IMR-90 (cell line): ENCODE measurements at regions not wholly inside any gene's neighbourhood (a gene's known extent, or its start where the extent isn't known, plus 50 kb on each side); places are given as distances from the start of the nearest gene placed in this dataset.

Experiments used
- ATAC-seq: fragments of 200-7000 bp; cut with Tn5 transposase; 2 replicates; pipeline ENCODE4 v1.9.1; 2020; ENCODE audit warnings: low read depth, mild to moderate bottlenecking, moderate library complexity
- BruUV-seq: library from RNA; stranded (reverse); fragments of 400-500 nt; replicated peaks from 2 replicates; lab custom pipeline; 2021; lab: Mats Ljungman, UMichigan
- CTCF ChIA-PET: fragments of 300-600 bp; formaldehyde crosslinking; extraction: SDS; loops from one replicate; lab custom pipeline; 2021; ENCODE audit warnings: antibody characterized with exemption; lab: Yijun Ruan, JAX
- POLR2A ChIA-PET: fragments of 300-600 bp; sonication (Branson Sonifier 250); formaldehyde crosslinking; loops from one replicate; lab custom pipeline; 2022; ENCODE audit warnings: antibody characterized with exemption; ENCODE audit not compliant: unreplicated experiment; lab: Charles Lee
- DNase-seq: peaks from one replicate; pipeline ENCODE4 v3.0.0; 2013
- H2AFZ ChIP-seq: replicated peaks from 2 replicates; pipeline ENCODE3; 2013; ENCODE audit warnings: low read length, mild to moderate bottlenecking; ENCODE audit not compliant: poor library complexity
- H2AK5ac ChIP-seq: 2 replicates; pipeline ENCODE4 v1.6.1; 2013; ENCODE audit warnings: low read depth, low read length, inconsistent platforms
- H2AK9ac ChIP-seq: replicated peaks from 2 replicates; pipeline ENCODE3; 2013; ENCODE audit warnings: mild to moderate bottlenecking, low read depth, low read length, moderate library complexity; ENCODE audit not compliant: poor library complexity
- H2BK120ac ChIP-seq: 2 replicates; pipeline ENCODE4 v1.6.1; 2013; ENCODE audit warnings: low read depth, low read length, inconsistent platforms
- H2BK15ac ChIP-seq: 3 replicates; pipeline ENCODE4 v1.6.1; 2013; ENCODE audit warnings: low read depth, low read length, inconsistent platforms
- H2BK20ac ChIP-seq: 2 replicates; pipeline ENCODE4 v1.6.1; 2013; ENCODE audit warnings: low read depth, mild to moderate bottlenecking, inconsistent platforms, low read length, moderate library complexity
- H2BK5ac ChIP-seq: 2 replicates; pipeline ENCODE4 v1.6.1; 2013; ENCODE audit warnings: mild to moderate bottlenecking, low read depth, low read length, inconsistent platforms; ENCODE audit not compliant: poor library complexity, severe bottlenecking
- H3K14ac ChIP-seq: replicated peaks from 2 replicates; pipeline ENCODE4 v1.6.1; 2013; ENCODE audit warnings: low read depth, low read length, inconsistent platforms
- H3K18ac ChIP-seq: 2 replicates; pipeline ENCODE4 v1.6.1; 2013; ENCODE audit warnings: low read depth, low read length, control low read depth
- H3K23ac ChIP-seq: 2 replicates; pipeline ENCODE4 v1.6.1; 2013; ENCODE audit warnings: low read depth, low read length, inconsistent platforms
- H3K27ac ChIP-seq: 2 replicates; pipeline ENCODE4 v1.5.1; 2013; ENCODE audit warnings: mild to moderate bottlenecking, control low read depth, low read length; ENCODE audit not compliant: insufficient read depth
- H3K27me3 ChIP-seq: 2 replicates; pipeline ENCODE4 v1.6.1; 2013; ENCODE audit warnings: low read length; ENCODE audit not compliant: control insufficient read depth, insufficient read depth
- H3K36me3 ChIP-seq: 2 replicates; pipeline ENCODE4 v1.6.1; 2013; ENCODE audit warnings: low read length, mixed read lengths; ENCODE audit not compliant: control insufficient read depth, insufficient read depth
- H3K4ac ChIP-seq: 2 replicates; pipeline ENCODE4 v1.6.1; 2013; ENCODE audit warnings: low read depth, low read length, inconsistent platforms
- H3K4me1 ChIP-seq: 2 replicates; pipeline ENCODE4 v1.6.1; 2013; ENCODE audit warnings: low read length, mixed read lengths; ENCODE audit not compliant: control insufficient read depth, insufficient read depth
- H3K4me2 ChIP-seq: 2 replicates; pipeline ENCODE4 v1.6.1; 2013; ENCODE audit warnings: low read depth, mild to moderate bottlenecking, control low read depth, low read length, moderate library complexity
- H3K4me3 ChIP-seq: 2 replicates; pipeline ENCODE4 v1.5.1; 2013; ENCODE audit warnings: low read depth, mild to moderate bottlenecking, control low read depth, low read length, moderate library complexity; ENCODE audit not compliant: insufficient read depth
- H3K56ac ChIP-seq: 2 replicates; pipeline ENCODE4 v1.6.1; 2013; ENCODE audit warnings: low read length, inconsistent platforms; ENCODE audit not compliant: insufficient read depth; ENCODE audit errors: extremely low read depth
- H3K79me1 ChIP-seq, 2 experiments: 2 replicates each; pipeline ENCODE4 v1.6.1; 2013; ENCODE audit warnings: low read length in 2 of 2, inconsistent platforms in 1 of 2, low read depth in 1 of 2
- H3K9ac ChIP-seq: 2 replicates; pipeline ENCODE4 v1.6.1; 2013; ENCODE audit warnings: low read depth, low read length, control low read depth
- H3K9me1 ChIP-seq: 2 replicates; pipeline ENCODE4 v1.6.1; 2013; ENCODE audit warnings: low read length, inconsistent platforms; ENCODE audit not compliant: insufficient read depth
- H3K9me3 ChIP-seq: 2 replicates; pipeline ENCODE4 v1.6.1; 2013; ENCODE audit warnings: low read length; ENCODE audit not compliant: control insufficient read depth, insufficient read depth
- H4K20me1 ChIP-seq: 2 replicates; pipeline ENCODE4 v1.6.1; 2013; ENCODE audit warnings: low read length, inconsistent platforms; ENCODE audit not compliant: insufficient read depth
- H4K5ac ChIP-seq: 2 replicates; pipeline ENCODE4 v1.6.1; 2013; ENCODE audit warnings: mild to moderate bottlenecking, low read depth, low read length, control low read depth
- H4K8ac ChIP-seq, 2 experiments: 2 replicates each; pipeline ENCODE4 v1.6.1; 2013; ENCODE audit warnings: low read depth in 2 of 2, low read length in 2 of 2, control low read depth in 1 of 2, inconsistent platforms in 1 of 2
- H4K91ac ChIP-seq: 2 replicates; pipeline ENCODE4 v1.6.1; 2013; ENCODE audit warnings: low read depth, low read length, inconsistent platforms; ENCODE audit not compliant: insufficient read depth
- MAFK ChIP-seq: IDR thresholded peaks from 2 replicates; pipeline ENCODE4 v1.6.1; 2012; ENCODE audit warnings: low read depth, low read length, improper control_type of control experiment
- NFE2L2 ChIP-seq: fragments of 150-350 bp; IDR thresholded peaks from 2 replicates; pipeline ENCODE4 v1.6.1; 2016; ENCODE audit warnings: low read depth, mild to moderate bottlenecking, low read length
- WGBS, 2 experiments: methylation state at CpG; one replicate each; pipeline versions ENCODE4 v1.1.5 to v1.1.7; 2013; ENCODE audit warnings: missing lambda C conversion rate in 2 of 2; ENCODE audit not compliant: insufficient read length in 1 of 2; ENCODE audit errors: extremely low coverage in 2 of 2; 5-methylcytosine and 5-hydroxymethylcytosine counted together
- dilution Hi-C: fragments of 300-500 bp; cut with HindIII; formaldehyde crosslinking; loops from one replicate; pipeline ENCODE4 v1.14.3; 2018; ENCODE audit warnings: low sequenced_read_pairs; ENCODE audit not compliant: unreplicated experiment
- in situ Hi-C: fragments of 300-500 bp; cut with MboI; formaldehyde crosslinking; loops from 3 replicates; pipeline ENCODE4 v1.14.3; 2019; ENCODE audit warnings: low sequenced_read_pairs, inconsistent platforms, mixed read lengths
- intact Hi-C: fragments of 100-400 bp; cut with micrococcal nuclease; formaldehyde crosslinking; loops from 2 replicates; pipeline ENCODE4 v1.10.0; 2022

- Histone ChIP-seq H3K4ac (peak overlapping the region; percentile 63; the same call in 1 of the 2 replicates), H2BK5ac (peak overlapping the region; percentile 84), H3K4me3 (no peak overlapping the region), H3K27ac (no peak overlapping the region), H3K23ac (no peak overlapping the region), H3K9me3 (no peaks in the 10 kb centered on the region), H2AFZ (no peak overlapping the region), H4K5ac (peak overlapping the region; percentile 71; the same call in 1 of the 2 replicates), H2BK120ac (peak overlapping the region; percentile 38), H4K20me1 (no peaks in the 10 kb centered on the region), H3K9ac (no peak overlapping the region), H3K9me1 (peaks cover 14% of the 10 kb centered on the region), H3K14ac (peak overlapping the region; percentile 29; the same call in 1 of the 2 replicates), H2BK15ac (no peak overlapping the region; the same call in 2 of the 3 replicates), H3K18ac (peak overlapping the region; percentile 93), H2AK9ac (no peak overlapping the region), H4K8ac (peak overlapping the region in 1 of 2 experiments; percentile 30; a peak in 2 of 4 replicates), H3K56ac (no peak overlapping the region), H4K91ac (no peak overlapping the region; the same call in 1 of the 2 replicates), H3K4me1 (peaks cover 21% of the 10 kb centered on the region), H2AK5ac (peak overlapping the region; percentile 57; the same call in 1 of the 2 replicates), H3K4me2 (no peak overlapping the region), H3K27me3 (no peaks in the 10 kb centered on the region), H3K79me1 (no peaks in the 10 kb centered on the region), H3K36me3 (no peaks in the 10 kb centered on the region), H2BK20ac (peak overlapping the region; percentile 81; the same call in 1 of the 2 replicates)
- ChIA-PET CTCF (no interaction called here), POLR2A (interaction anchor here (0.7 to 2.4 kb wide), 2 partner anchors 76 to 87 kb away, joined by 3 to 14 read pairs; partner anchors contain the start of gene DAB2)
- ATAC-seq = no peak
- peak; percentile 28 for DNase-seq
- TF ChIP-seq NFE2L2 = no peak
- TF ChIP-seq MAFK = 0 out of 2 replicates have a peak, but pooled peaks have one; percentile 4
- in situ Hi-C loops = no loop called here
- intact Hi-C loops = loop anchor here (2.0 kb wide), 1 partner anchor 22 kb away; no protein-coding TSS in a partner anchor
- no TSS peak for BruUV-seq
- no CpG with 5 or more reads among the region's 2 CpGs for WGBS, 2 experiments
- dilution Hi-C loops = no loop called here
These were observed 75.9 kb upstream of the DAB2 start for GRCh38 chr5:39500551-39501175.
